ENCODE measurements at regions not wholly inside any gene's neighbourhood (a gene's known extent, or its start where the extent isn't known, plus 50 kb on each side); places are given as distances from the start of the nearest gene placed in this dataset.

DNA sequence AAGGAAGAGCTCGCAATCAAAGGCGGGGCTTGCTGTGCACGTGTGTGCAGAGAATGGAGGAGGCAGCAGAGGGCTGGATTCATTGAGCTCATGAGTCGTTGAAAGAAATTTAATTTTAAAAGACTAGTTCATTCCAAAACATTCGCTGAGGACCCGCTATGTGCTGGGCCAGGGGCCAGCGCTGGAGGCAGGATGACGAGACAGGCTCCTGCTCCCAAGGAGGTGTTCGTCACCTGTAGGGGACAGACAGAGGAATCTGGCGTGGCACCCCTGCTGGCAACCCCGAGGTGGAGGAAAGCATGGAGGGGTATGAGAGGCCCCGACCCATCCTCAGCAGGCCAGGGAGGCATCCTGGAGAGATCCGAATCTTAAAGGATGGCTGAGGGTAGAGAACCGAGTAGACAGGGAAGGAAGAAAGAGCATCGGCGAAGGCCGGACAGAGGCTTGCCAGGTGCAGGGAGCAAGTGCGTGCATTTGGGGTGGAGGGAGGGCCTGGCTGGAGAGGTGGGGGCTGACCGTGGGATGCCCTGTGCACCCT lies 96.4 kb downstream of the CPZ start:
- Histone ChIP-seq H4K20me1 (ENCODE audit: insufficient read depth, poor library complexity, severe bottlenecking) (no peaks in the 10 kb centered on the region), H3K4me2 (no peak overlapping the region), H3K79me2 (no peaks in the 10 kb centered on the region), H3K4me3 (no peak overlapping the region), H3K27ac (no peak overlapping the region), H3K9me2 (replicated peaks; ENCODE audit: insufficient read depth) (no peaks in the 10 kb centered on the region), H3K36me3 (replicated peaks; ENCODE audit: insufficient read depth, low read depth) (no peaks in the 10 kb centered on the region), H3K4me1 (ENCODE audit: insufficient read depth) (no peaks in the 10 kb centered on the region), H3K9me3 (ENCODE audit: low read depth) (no peaks in the 10 kb centered on the region), H2AFZ (no peak overlapping the region), H3K27me3 (peaks cover 53% of the 10 kb centered on the region)
- WGBS (ENCODE audit: low lambda C conversion rate, missing lambda C conversion rate): 78% methylated on average over 19 of the region's 19 CpGs
- TF ChIP-seq EZH2phosphoT487 (IDR thresholded peaks at IDR 0.05; ENCODE audit: low read depth, severe bottlenecking, unreplicated experiment) (no peak), EZH2 (IDR thresholded peaks at IDR 0.05; ENCODE audit: borderline replicate concordance) (no peak)
- TF ChIP-seq, protein P1, sequence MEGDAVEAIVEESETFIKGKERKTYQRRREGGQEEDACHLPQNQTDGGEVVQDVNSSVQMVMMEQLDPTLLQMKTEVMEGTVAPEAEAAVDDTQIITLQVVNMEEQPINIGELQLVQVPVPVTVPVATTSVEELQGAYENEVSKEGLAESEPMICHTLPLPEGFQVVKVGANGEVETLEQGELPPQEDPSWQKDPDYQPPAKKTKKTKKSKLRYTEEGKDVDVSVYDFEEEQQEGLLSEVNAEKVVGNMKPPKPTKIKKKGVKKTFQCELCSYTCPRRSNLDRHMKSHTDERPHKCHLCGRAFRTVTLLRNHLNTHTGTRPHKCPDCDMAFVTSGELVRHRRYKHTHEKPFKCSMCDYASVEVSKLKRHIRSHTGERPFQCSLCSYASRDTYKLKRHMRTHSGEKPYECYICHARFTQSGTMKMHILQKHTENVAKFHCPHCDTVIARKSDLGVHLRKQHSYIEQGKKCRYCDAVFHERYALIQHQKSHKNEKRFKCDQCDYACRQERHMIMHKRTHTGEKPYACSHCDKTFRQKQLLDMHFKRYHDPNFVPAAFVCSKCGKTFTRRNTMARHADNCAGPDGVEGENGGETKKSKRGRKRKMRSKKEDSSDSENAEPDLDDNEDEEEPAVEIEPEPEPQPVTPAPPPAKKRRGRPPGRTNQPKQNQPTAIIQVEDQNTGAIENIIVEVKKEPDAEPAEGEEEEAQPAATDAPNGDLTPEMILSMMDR (IDR thresholded peaks at IDR 0.05; ENCODE audit: poor library complexity): no peak
- DNase-seq (ENCODE audit: low spot score): no peak

GRCh38 chr4:8688041-8688907 lies 95.7 kb downstream of the CPZ start:
- Histone ChIP-seq H3K36me3 (replicated peaks; ENCODE audit: insufficient read depth, low read depth) (no peaks in the 10 kb centered on the region), H3K4me1 (ENCODE audit: insufficient read depth) (no peaks in the 10 kb centered on the region), H3K27ac (no peak overlapping the region), H3K9me2 (replicated peaks; ENCODE audit: insufficient read depth) (no peaks in the 10 kb centered on the region), H2AFZ (no peak overlapping the region), H3K4me2 (no peak overlapping the region), H3K9me3 (ENCODE audit: low read depth) (no peaks in the 10 kb centered on the region), H3K27me3 (peaks cover 50% of the 10 kb centered on the region), H4K20me1 (ENCODE audit: insufficient read depth, poor library complexity, severe bottlenecking) (no peaks in the 10 kb centered on the region), H3K4me3 (no peak overlapping the region), H3K79me2 (no peaks in the 10 kb centered on the region)
- peak; percentile 65 for DNase-seq (ENCODE audit: low spot score)
- 28% methylated on average over 41 of the region's 41 CpGs for WGBS (ENCODE audit: low lambda C conversion rate, missing lambda C conversion rate)
- TF ChIP-seq EZH2 (IDR thresholded peaks at IDR 0.05; ENCODE audit: borderline replicate concordance): no peak
- TF ChIP-seq, protein P1 (IDR thresholded peaks at IDR 0.05; ENCODE audit: poor library complexity): peak; percentile 79
- no peak for TF ChIP-seq EZH2phosphoT487 (IDR thresholded peaks at IDR 0.05; ENCODE audit: low read depth, severe bottlenecking, unreplicated experiment)

DNA sequence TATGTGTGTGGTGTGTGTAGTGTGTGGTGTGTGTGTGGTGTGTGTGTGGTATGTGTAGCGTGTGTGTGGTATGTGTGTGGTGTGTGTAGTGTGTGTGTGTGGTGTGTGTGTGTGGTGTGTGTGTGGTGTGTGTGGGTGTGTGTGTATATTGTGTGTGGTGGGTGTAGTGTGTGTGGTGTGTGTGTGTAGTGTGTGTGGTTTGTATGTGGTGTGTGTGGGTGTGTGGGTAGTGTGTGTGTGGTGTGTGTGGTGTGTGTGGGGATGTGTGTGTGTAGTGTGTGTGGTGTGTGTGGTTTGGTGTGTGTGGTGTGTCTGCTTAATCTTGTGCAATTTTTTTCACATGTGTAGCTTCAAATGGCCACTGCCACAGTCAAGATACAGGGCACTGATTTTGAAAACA lies 94.5 kb downstream of the CPZ start:
- Histone ChIP-seq H2AFZ (no peak overlapping the region), H3K4me2 (no peak overlapping the region), H3K36me3 (replicated peaks; ENCODE audit: insufficient read depth, low read depth) (no peaks in the 10 kb centered on the region), H3K27me3 (peaks cover 45% of the 10 kb centered on the region), H3K4me3 (no peak overlapping the region), H3K9me2 (replicated peaks; ENCODE audit: insufficient read depth) (no peaks in the 10 kb centered on the region), H3K9me3 (ENCODE audit: low read depth) (no peaks in the 10 kb centered on the region), H3K4me1 (ENCODE audit: insufficient read depth) (no peaks in the 10 kb centered on the region), H3K79me2 (no peaks in the 10 kb centered on the region), H4K20me1 (ENCODE audit: insufficient read depth, poor library complexity, severe bottlenecking) (no peaks in the 10 kb centered on the region), H3K27ac (no peak overlapping the region)
- DNase-seq (ENCODE audit: low spot score): no peak
- TF ChIP-seq EZH2phosphoT487 (IDR thresholded peaks at IDR 0.05; ENCODE audit: low read depth, severe bottlenecking, unreplicated experiment) (no peak), EZH2 (IDR thresholded peaks at IDR 0.05; ENCODE audit: borderline replicate concordance) (no peak)
- TF ChIP-seq, protein P1 (IDR thresholded peaks at IDR 0.05; ENCODE audit: poor library complexity): no peak
- no CpG with 5 or more reads among the region's 1 CpG for WGBS (ENCODE audit: low lambda C conversion rate, missing lambda C conversion rate)
